Right atrium auricular region (tissue), 2 donors: ENCODE measurements at regions not wholly inside any gene's neighbourhood (a gene's known extent, or its start where the extent isn't known, plus 50 kb on each side); places are given as distances from the start of the nearest gene placed in this dataset.

ENCODE experiments used
- DNase-seq: peaks from one replicate; pipeline ENCODE4 v3.0.0-alpha.2; 2019; ENCODE audit warnings: low spot score
- H3K27ac ChIP-seq, 2 donors: fragments of 200-600 bp; sonication (generic); 1 replicate in 1 of 2; 2 replicates in 1 of 2; pipeline ENCODE4 v1.5.1; 2016 to 2019
- H3K27me3 ChIP-seq, 2 donors: fragments of 200-600 bp; sonication (generic); one replicate each; pipeline versions ENCODE4 v1.5.1 to v1.6.0; 2017 to 2019
- H3K36me3 ChIP-seq: fragments of 200-600 bp; sonication (generic); one replicate; pipeline ENCODE4 v1.5.1; 2016
- H3K4me1 ChIP-seq, 2 donors: fragments of 200-600 bp; sonication (generic); one replicate each; pipeline versions ENCODE4 v1.5.1 to v1.6.0; 2017 to 2019
- H3K4me3 ChIP-seq, 2 donors: fragments of 200-600 bp; sonication (generic); 1 replicate in 1 of 2; 2 replicates in 1 of 2; pipeline ENCODE4 v1.5.1; 2017 to 2019; ENCODE audit warnings: mild to moderate bottlenecking in 1 of 2, moderate library complexity in 1 of 2
- H3K9me3 ChIP-seq, 2 donors: fragments of 200-600 bp; sonication (generic); one replicate each; pipeline ENCODE4 v1.5.1; 2019
- CTCF ChIP-seq, 2 donors: fragments of 200-600 bp; sonication (generic); IDR thresholded peaks; one replicate each; pipeline ENCODE4 v1.5.1; 2019; ENCODE audit warnings: antibody characterized with exemption in 2 of 2

- Histone ChIP-seq H3K36me3 (no peaks in the 10 kb centered on the region), H3K4me3 (no peak overlapping the region), H3K27me3 (no peaks in the 10 kb centered on the region), H3K4me1 (no peaks in the 10 kb centered on the region), H3K27ac (no peak overlapping the region), H3K9me3 (no peaks in the 10 kb centered on the region)
- no peak for TF ChIP-seq CTCF (IDR thresholded peaks at IDR 0.05)
- no peak for DNase-seq
These were observed 198.6 kb downstream of the BCAT1 start for GRCh38 chr12:24750263-24750662.

- Histone ChIP-seq H3K4me1 (no peaks in the 10 kb centered on the region), H3K9me3 (no peaks in the 10 kb centered on the region), H3K27me3 (no peaks in the 10 kb centered on the region), H3K36me3 (no peaks in the 10 kb centered on the region), H3K27ac (no peak overlapping the region), H3K4me3 (no peak overlapping the region)
- no peak for TF ChIP-seq CTCF (IDR thresholded peaks at IDR 0.05)
- no peak for DNase-seq
These were observed 199.7 kb downstream of the BCAT1 start for GRCh38 chr12:24749171-24749570.

GRCh38 chr12:24748326-24748725, 200.6 kb downstream of the BCAT1 start:
- Histone ChIP-seq H3K27ac (no peak overlapping the region), H3K4me1 (no peaks in the 10 kb centered on the region), H3K36me3 (no peaks in the 10 kb centered on the region), H3K27me3 (no peaks in the 10 kb centered on the region), H3K9me3 (no peaks in the 10 kb centered on the region), H3K4me3 (no peak overlapping the region)
- TF ChIP-seq CTCF (IDR thresholded peaks at IDR 0.05), result no peak
- no peak for DNase-seq

GRCh38 chr12:24746864-24747263, 202.0 kb downstream of the BCAT1 start:
- no peak for TF ChIP-seq CTCF (IDR thresholded peaks at IDR 0.05)
- H3K4me1 ChIP-seq, result no peaks in the 10 kb centered on the region
- H3K27me3 ChIP-seq, result no peaks in the 10 kb centered on the region
- no peaks in the 10 kb centered on the region for H3K9me3 ChIP-seq
- DNase-seq, result no peak
- no peak overlapping the region for H3K4me3 ChIP-seq
- no peak overlapping the region for H3K27ac ChIP-seq
- H3K36me3 ChIP-seq, result no peaks in the 10 kb centered on the region

- Histone ChIP-seq H3K4me1 (no peaks in the 10 kb centered on the region), H3K9me3 (no peaks in the 10 kb centered on the region), H3K4me3 (no peak overlapping the region), H3K27ac (no peak overlapping the region), H3K27me3 (no peaks in the 10 kb centered on the region), H3K36me3 (no peaks in the 10 kb centered on the region)
- DNase-seq, result no peak
- no peak for TF ChIP-seq CTCF (IDR thresholded peaks at IDR 0.05)
These were observed 202.8 kb downstream of the BCAT1 start for GRCh38 chr12:24746006-24746671.
